Right kidney (tissue), 1 donor: ENCODE measurements at regions not wholly inside any gene's neighbourhood (a gene's known extent, or its start where the extent isn't known, plus 50 kb on each side); places are given as distances from the start of the nearest gene placed in this dataset.
"Not testable (repeated sequence)": the region's sequence is repeated elsewhere in the genome, so short reads cannot be mapped to it uniquely, and the experiment has no call there.

Experiments
- DNase-seq: peaks from one replicate; pipeline ENCODE4 v3.0.0-alpha.2; 2016

DNA sequence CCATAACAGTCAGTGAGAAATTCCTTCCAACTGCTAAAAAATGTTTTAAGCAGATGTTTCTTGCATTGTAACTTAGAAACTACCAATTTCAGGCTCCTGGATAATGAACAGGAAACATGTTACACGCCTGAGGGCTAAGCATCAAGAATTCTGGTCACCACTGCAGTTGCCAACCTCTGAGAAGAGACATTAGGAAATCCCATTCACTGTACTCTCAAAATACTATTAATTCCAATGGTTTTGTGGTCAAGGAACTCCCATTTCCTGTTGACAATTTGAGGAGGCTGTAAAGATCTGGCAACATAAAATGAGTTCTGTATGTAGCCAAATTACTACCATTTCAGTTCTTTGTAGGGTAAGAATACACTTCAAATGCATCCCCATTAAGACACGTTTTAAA lies 456.0 kb upstream of the MEF2C start:
- no peak for DNase-seq

- no peak for DNase-seq
Observed at GRCh38 chr5:89336111-89336510, 453.1 kb upstream of the MEF2C start.

- DNase-seq: no peak
Observed at GRCh38 chr5:89330140-89330539, 447.2 kb upstream of the MEF2C start.

DNA sequence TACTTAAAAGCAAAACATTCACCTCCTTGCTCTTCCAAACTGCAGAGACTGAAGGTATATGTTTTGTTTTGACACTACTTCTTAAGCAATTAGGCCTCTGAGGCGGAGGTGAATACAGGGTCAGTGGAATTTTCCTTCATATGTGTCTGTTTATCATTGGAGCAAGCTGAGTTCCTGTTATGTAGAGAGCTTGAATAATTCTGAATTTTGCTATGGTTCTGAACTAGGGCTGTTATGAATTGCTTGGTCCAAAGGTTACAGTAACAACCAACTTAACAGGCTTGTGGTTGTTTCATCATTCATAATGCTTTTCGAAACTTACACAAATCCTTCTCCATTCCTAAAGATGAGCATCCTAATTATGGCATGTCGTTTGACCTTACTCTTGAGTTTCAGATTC lies 444.6 kb upstream of the MEF2C start:
- no peak for DNase-seq

DNA sequence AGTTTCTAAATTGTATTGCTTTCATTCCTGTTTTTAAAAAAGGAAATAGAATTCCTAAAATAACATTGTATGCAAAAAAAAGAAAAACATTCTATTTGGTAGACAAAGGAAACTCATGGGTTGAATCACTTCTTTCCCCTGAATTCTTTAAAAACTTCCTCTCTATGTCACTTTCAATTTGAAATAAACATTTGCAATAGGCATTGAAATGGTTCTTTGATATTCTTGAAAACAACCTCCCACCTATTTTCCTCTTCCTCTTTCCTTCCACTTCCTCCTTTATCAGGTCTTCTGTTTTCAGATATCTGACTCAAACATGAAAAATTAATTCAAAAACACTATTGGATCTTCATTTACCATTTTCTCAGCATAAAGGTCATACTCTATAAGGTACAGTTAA lies 442.0 kb upstream of the MEF2C start:
- no peak for DNase-seq

DNA sequence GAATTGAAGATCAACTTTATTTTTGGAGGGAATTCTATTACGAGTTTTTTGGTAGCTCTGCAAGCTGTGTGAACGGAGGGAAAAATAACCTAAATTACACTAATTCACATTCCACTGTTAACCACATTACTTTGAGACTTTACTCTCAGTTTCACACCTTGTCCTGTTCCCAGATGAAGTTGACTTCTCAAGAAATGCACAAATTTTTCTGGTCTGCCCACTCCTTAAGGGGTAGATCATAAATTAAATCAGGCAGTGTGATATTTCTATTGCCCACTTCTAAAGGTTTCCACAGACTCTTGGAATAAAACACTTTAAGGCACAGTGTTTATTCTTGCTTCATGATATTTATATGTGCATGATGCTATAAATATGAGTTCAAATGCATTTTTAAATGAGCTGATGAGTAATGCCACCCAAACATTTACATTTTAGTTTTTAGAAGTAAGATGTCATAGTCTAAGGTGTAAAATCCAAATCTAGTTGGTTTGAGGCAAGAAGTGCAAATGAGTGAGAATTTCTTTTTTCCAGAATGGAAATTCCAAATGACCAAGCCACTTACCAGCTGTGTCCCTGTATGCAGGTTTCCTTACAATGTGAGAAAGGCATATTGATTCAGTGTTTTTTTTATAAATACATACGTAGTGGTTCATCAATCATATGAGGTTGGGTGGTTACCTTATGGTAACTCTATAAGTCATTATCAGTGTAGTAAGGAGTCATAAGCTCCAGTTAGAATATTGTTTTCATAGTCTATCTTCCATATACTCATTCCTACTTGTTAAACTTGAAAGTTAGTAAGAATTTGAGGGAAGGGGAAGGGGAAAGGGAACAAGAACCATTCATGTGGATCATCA lies 437.7 kb upstream of the MEF2C start:
- DNase-seq: no peak

- DNase-seq: not testable (repeated sequence)
Observed at GRCh38 chr5:89317838-89318237, 434.9 kb upstream of the MEF2C start.

GRCh38 chr5:89315286-89316100 lies 432.5 kb upstream of the MEF2C start:
- DNase-seq: no peak

DNA sequence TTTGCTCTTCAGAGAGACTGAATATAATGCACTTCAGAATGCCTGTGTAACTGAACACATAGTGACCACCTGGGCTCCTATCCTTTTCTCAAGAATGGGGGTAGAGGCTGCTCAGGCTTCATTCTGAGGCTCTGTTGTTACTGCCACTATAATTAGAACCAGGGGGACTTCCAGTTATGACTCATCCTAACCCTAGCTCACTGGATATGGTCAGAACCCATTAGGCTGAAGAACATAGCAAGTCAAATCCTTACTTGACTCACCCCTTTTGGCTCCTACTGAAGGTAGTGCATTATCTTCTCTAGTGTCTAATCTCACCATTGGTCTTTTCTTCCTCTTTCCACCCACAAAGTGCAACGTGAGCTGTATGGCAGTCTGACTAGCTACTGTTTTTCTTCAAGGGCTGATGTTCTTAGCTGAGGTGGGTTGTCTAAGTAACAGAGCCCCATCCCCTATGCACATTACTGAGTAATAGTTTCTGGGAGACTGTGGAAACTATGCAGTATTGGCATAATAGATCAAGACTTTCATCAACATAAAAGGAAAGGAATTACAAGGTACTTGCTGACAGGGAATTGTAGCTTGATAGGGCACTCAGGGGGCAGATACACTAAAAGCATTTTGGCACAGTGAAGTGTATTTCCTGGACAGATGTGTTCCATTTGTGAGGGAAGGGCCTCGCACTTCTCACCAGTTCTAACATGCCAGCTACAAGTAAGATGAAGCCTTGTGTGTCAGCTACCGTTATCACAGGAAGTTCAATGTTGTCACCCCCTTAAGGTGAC lies 431.0 kb upstream of the MEF2C start:
- DNase-seq: no peak

- DNase-seq: no peak
Observed at GRCh38 chr5:89313044-89313443, 430.1 kb upstream of the MEF2C start.

DNA sequence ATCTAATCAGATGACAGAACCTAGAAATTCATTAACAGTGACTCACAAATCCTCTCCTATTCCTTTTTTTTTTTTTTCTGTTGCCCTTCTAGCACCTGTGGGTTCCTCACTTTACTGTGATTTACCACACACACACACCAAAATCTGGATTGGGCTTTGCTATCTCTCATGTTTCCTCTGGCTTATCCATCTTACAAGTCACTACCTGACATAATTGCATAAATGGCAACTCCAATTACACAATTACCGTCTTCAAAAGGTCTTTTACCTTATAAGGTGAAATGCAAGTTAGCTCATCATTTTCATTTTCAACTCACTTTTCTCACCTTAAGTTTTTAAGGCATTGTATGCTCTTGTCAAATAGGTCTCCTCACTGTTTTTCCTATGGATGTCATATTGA lies 426.3 kb upstream of the MEF2C start:
- DNase-seq: no peak

DNA sequence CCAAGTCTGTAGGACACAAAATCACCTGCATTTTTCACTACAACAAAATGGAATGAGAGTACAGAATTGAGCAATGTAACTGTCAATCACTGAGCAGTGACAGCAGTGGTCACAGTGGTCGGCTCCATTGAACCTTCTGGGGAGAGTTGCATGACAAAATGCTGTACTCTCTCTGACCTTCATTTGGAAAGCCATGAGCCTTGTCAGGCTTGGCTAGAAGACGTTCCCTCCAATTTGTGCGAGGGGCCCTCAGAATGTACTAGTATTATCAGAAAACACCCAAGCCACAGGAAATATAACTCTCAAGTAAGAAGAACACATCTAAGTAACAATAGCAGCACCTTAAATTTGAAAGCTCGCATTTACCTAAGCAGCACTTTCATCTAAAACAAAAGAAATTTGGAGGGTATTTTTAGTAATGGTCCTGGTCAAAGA lies 425.6 kb upstream of the MEF2C start:
- DNase-seq: no peak

DNA sequence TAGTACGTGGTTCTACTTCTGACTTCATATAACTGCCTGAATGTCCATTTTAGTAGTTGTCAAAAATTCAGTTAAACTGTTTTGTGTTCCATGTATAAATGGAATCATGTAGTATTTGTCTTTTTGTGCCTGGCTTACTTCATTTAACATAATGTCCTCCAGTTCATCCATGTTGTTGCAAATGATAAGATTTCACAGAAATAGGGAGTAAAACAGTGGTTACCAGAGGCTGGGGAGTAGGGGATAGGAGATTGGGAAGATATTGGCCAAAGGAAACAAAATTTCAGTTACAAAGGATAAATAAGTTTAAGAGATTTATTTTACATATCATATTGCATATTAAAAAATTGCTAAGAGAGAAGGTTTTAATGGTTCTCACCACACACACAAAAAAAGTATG lies 425.0 kb upstream of the MEF2C start:
- no peak for DNase-seq

- DNase-seq: not testable (repeated sequence)
Observed at GRCh38 chr5:89307141-89307540, 424.2 kb upstream of the MEF2C start.

- DNase-seq: no peak
Observed at GRCh38 chr5:89303033-89303480, 420.1 kb upstream of the MEF2C start.

DNA sequence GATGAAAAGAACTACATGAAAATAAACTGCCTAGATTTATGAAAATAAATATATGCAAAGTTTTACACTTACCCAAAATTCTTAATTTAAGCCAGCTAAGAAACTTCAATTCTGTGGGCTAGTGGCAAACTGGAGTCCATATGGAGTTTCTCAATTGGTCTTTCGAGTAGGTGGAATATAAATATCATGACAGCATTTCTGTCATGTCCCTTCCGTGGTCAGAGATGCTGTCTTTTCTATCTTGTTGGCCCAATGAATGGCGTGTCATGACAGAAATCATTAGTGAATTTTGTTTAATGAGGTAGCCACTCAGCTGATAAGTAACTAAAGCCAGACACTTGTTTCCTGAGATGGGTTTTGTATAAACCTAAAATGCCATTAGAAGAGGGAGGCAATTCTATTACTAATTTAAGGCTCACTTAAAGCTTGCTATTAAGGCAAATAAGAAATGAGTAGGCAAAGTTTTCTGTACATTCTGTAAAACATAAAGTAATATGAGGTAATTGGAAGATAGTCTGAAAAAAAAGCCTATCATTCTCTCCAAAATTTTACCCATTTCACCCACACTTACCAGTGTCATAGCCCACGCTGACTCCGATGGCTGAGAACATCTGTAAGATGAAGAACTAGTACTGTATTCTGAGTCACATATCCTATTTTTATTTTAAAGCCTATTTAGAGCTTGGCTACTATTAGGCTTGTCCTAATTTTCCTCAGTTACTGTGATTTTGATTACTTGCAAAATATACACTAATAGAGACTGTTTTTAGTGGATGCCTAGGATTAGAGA lies 419.3 kb upstream of the MEF2C start:
- DNase-seq: no peak

DNA sequence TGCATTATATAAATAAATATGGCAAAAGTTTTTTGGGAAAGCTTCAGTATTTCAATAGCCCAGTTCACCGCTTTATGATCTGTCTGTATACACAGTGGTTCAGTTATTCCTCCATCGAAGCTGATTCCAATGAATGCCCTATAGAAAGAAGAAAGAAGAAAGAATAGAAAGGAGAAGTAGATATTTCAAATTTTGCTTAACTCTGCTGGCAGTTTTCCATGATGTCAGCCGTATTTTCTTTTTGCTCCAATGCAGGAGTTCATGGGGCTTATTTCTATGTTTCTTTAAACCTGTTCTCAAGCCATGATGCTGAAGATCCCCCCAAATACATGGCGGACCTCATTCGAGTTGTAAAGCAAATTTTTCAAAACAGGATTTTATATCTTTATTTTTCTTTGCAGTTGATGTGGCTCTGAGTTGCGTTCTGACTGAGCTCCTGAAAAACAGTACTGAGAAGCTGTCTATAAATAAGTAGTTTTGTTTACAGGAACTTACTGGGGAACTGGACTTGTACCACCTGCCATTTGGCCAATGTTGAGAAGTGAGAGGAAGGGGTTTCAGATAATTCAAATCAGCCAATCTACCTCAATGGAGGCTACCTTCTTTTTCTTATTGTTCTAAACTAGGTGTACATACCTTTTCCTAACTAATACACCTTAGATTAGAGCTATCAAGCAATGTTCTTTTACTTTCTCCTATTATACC lies 418.5 kb upstream of the MEF2C start:
- no peak for DNase-seq

DNA sequence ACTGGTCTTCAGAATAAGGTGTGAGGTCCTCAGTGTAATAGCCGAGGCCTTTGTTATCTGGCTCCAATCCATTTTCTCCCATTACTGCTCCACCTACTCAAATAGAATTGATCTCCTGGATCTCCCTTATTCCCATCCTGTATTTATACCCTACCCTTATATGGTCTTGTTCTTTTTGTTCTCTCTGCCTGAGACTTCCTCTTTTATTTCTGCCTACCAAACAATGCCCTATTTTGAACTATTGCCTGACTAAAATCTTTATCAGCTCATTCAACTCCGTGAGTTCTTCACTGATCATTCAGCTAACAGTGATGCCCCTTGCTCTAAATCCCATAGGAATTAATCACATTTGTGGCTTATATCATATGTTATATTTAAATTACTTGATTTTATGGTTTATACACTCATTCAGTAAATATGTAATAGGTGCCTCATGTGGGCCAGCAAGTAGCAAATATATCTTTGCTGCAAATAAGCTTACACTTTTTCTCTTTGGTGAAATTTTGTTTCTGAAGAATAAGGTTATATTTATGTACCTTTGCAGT lies 417.5 kb upstream of the MEF2C start:
- no peak for DNase-seq

- DNase-seq: no peak
Observed at GRCh38 chr5:89299998-89300397, 417.0 kb upstream of the MEF2C start.

DNA sequence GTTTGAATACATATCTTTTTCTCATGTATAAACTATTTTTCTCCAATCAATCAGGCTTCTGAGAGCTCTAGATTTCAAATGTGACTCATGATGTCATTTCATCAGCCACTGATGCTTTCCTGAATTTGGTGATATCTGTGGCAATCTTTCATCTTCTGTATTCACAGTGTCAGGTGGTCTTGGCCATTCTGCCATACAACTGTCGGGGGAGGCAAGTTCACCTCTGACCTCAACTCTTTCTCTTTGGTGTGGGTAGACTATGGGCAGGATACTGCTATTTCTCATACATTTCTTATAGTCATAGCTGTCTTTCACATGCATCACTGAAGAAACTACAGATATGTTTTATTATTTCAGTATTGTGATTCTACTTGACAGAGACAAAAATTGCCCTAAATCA lies 414.1 kb upstream of the MEF2C start:
- DNase-seq: no peak

GRCh38 chr5:89293810-89294209 lies 410.8 kb upstream of the MEF2C start:
- DNase-seq: no peak
